Vagina (tissue), 2 donors: ENCODE measurements at regions not wholly inside any gene's neighbourhood (a gene's known extent, or its start where the extent isn't known, plus 50 kb on each side); places are given as distances from the start of the nearest gene placed in this dataset.

Source experiments
- CTCF ChIP-seq, 3 experiments: fragments of 450-650 bp in 2 of 3; fragments of 200-600 bp in 1 of 3; sonication (generic) in 1 of 3; IDR thresholded peaks; one replicate each; pipeline ENCODE4 v1.5.1; 2017 to 2019; ENCODE audit warnings: antibody characterized with exemption in 3 of 3, mild to moderate bottlenecking in 2 of 3, moderate library complexity in 2 of 3
- POLR2AphosphoS5 ChIP-seq, 2 donors: sonication (generic); formaldehyde crosslinking; IDR thresholded peaks; one replicate each; pipeline ENCODE4 v1.9.0; 2017; ENCODE audit warnings: antibody characterized with exemption in 2 of 2, mild to moderate bottlenecking in 2 of 2, low read depth in 1 of 2; ENCODE audit not compliant: insufficient read depth in 1 of 2

DNA sequence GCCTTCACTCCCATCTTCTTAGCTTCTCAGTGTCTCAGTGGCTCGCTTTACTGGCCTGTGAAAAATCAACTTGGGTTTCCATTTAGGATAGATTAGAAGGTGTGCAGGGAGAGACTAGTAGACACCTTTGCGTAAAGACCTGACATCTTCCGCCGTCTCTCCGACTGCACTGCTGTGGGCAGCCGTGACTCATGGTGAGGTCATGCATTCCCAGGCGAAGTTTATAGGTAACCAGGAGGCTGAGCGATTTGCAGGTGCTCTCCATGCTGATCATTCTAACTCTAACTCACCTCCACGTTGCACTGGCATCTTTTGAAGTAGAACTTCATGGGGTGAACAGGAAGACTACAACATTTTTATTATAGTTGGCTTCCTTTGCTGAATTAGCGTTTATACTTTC lies 68.0 kb upstream of the ZNF438 start:
- TF ChIP-seq CTCF (IDR thresholded peaks at IDR 0.05) (no peak), POLR2AphosphoS5 (IDR thresholded peaks at IDR 0.05; ENCODE audit: insufficient read depth in 1 of 2, low read depth in 1 of 2) (no peak)
